Limb (tissue), 2 donors: ENCODE measurements at regions not wholly inside any gene's neighbourhood (a gene's known extent, or its start where the extent isn't known, plus 50 kb on each side); places are given as distances from the start of the nearest gene placed in this dataset.

Experiments
- DNase-seq, 2 donors: peaks; one replicate each; pipeline ENCODE4 v3.0.0-alpha.2; 2016; ENCODE audit errors: extremely low spot score in 2 of 2

- DNase-seq = no peak
Observed at GRCh38 chr9:671997-672396, 169.5 kb upstream of the DMRT1 start.

GRCh38 chr9:672851-673250 is 168.6 kb upstream of the DMRT1 start:
- DNase-seq = no peak

- no peak for DNase-seq
Observed at GRCh38 chr9:673264-673965, 168.1 kb upstream of the DMRT1 start.

- no peak for DNase-seq
Observed at GRCh38 chr9:673966-674526, 167.5 kb upstream of the DMRT1 start.

- DNase-seq = no peak
Observed at GRCh38 chr9:675697-676370, 165.7 kb upstream of the DMRT1 start.

- DNase-seq = no peak
Observed at GRCh38 chr9:676780-677438, 164.6 kb upstream of the DMRT1 start.

GRCh38 chr9:677461-678097 is 163.9 kb upstream of the DMRT1 start:
- DNase-seq = no peak

GRCh38 chr9:678897-679296 is 162.6 kb upstream of the DMRT1 start:
- DNase-seq = no peak

GRCh38 chr9:679462-679861 is 162.0 kb upstream of the DMRT1 start:
- DNase-seq = no peak

GRCh38 chr9:680106-680505 is 161.4 kb upstream of the DMRT1 start:
- no peak for DNase-seq

GRCh38 chr9:682633-683508 is 158.6 kb upstream of the DMRT1 start:
- no peak for DNase-seq

GRCh38 chr9:683509-684021 is 157.9 kb upstream of the DMRT1 start:
- no peak for DNase-seq

GRCh38 chr9:684054-684890 is 157.2 kb upstream of the DMRT1 start:
- DNase-seq = no peak

GRCh38 chr9:684941-685340 is 156.6 kb upstream of the DMRT1 start:
- peak in 1 of 2 donors; percentile 83 for DNase-seq

- DNase-seq = no peak
Observed at GRCh38 chr9:686321-686813, 155.1 kb upstream of the DMRT1 start.

GRCh38 chr9:687034-687785 is 154.3 kb upstream of the DMRT1 start:
- DNase-seq = no peak

- DNase-seq = no peak
Observed at GRCh38 chr9:687994-688393, 153.5 kb upstream of the DMRT1 start.

GRCh38 chr9:690517-691111 is 150.9 kb upstream of the DMRT1 start:
- DNase-seq = no peak
